ENCODE measurements at regions not wholly inside any gene's neighbourhood (a gene's known extent, or its start where the extent isn't known, plus 50 kb on each side); places are given as distances from the start of the nearest gene placed in this dataset.

DNA sequence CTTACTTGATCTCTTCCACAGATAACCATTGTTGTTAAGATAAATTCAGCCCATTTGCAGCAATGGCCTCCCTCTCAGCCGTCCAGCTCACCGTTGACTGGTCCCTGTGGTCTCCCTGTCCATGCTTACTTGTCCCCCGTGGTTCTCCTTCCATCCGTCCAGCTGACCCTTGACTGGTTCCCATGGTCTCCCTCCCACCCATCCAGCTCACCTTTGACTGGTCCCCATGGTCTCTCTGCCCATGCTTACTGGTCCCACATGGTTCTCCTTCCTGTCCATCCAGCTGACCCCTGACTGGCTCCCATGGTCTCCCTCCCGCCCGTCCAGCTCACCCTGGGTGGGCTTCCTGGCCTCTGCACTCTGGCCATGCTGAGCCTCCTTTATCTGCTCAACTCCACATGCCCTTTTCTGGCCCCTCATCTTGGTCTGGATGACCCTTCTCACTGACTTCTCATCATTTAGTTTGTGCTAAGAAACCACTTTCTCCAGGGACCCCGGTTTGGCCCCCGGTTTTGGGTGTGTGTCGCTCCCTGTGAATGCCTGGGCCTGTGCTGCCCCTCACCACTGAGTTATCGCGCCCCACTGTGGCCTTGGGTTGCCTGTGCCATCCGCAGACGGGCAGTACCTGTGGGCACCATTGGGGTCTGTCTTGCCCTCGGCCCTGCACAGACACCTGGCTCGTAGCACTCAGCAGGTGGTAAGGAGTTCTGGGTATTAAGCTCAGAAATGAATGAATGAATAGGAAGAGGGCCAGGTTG lies 146.4 kb downstream of the ERMARD start:
- no peaks in the 10 kb centered on the region for H3K36me3 ChIP-seq
- TF ChIP-seq, protein P1, sequence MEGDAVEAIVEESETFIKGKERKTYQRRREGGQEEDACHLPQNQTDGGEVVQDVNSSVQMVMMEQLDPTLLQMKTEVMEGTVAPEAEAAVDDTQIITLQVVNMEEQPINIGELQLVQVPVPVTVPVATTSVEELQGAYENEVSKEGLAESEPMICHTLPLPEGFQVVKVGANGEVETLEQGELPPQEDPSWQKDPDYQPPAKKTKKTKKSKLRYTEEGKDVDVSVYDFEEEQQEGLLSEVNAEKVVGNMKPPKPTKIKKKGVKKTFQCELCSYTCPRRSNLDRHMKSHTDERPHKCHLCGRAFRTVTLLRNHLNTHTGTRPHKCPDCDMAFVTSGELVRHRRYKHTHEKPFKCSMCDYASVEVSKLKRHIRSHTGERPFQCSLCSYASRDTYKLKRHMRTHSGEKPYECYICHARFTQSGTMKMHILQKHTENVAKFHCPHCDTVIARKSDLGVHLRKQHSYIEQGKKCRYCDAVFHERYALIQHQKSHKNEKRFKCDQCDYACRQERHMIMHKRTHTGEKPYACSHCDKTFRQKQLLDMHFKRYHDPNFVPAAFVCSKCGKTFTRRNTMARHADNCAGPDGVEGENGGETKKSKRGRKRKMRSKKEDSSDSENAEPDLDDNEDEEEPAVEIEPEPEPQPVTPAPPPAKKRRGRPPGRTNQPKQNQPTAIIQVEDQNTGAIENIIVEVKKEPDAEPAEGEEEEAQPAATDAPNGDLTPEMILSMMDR (IDR thresholded peaks at IDR 0.05), result no peak
- no peak overlapping the region for H3K27ac ChIP-seq
- ATAC-seq (no peak), DNase-seq (no peak)
- no peak overlapping the region for H3K4me3 ChIP-seq
- no peaks in the 10 kb centered on the region for H3K27me3 ChIP-seq
- no peaks in the 10 kb centered on the region for H3K9me3 ChIP-seq
- no peaks in the 10 kb centered on the region for H3K4me1 ChIP-seq
- intact Hi-C loops (cut with DNase I), result no loop called here

- Histone ChIP-seq H3K27me3 (no peaks in the 10 kb centered on the region), H3K4me1 (no peaks in the 10 kb centered on the region), H3K9me3 (no peaks in the 10 kb centered on the region), H3K4me3 (no peak overlapping the region), H3K36me3 (no peaks in the 10 kb centered on the region), H3K27ac (no peak overlapping the region)
- DNase-seq, result no peak
- intact Hi-C loops (cut with DNase I), result no loop called here
- ATAC-seq, result no peak
- TF ChIP-seq, protein P1 (IDR thresholded peaks at IDR 0.05), result no peak
These were observed 145.5 kb downstream of the ERMARD start for GRCh38 chr6:169896826-169897456.

DNA sequence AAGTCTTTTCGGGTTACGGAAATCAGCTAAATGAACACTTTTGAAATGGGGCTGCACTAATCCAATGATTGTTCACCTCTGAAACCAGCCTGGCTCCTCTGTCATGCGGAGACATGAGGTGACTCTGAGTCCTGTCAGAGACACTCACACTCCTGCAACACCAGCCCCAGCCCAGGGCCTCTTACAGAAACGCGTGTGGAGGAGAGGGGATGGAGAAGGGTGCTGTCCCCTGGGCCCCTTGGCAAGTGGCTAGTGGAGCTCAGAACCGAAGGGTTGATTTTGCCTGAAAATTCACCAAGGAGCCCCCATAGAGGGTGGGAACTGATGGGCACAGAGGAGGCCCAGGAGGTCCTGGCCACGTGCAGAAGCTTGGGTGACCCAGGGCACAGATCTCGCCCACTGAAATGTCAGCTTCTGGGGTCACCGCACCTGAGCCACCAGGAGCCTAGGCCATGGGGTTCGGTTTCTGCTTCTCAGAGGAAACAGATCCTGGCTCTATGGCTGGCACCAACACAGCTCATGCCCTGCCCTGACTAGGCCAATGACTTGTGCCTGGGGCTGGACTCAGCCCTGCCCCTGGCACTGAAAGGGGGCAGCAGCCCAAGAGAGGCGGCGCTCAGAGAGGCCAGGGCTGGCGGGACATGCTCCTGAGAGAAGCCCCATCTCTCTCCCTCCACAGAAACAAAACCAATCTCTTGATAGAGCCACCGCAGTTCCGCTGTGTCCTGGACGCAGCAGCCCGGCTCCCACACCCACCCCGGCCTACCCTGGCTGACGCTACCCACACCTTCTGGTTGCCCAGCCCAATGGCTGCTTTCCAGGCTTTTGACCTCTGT lies 144.7 kb downstream of the ERMARD start:
- TF ChIP-seq, protein P1 (IDR thresholded peaks at IDR 0.05), result no peak
- intact Hi-C loops (cut with DNase I), result no loop called here

DNA sequence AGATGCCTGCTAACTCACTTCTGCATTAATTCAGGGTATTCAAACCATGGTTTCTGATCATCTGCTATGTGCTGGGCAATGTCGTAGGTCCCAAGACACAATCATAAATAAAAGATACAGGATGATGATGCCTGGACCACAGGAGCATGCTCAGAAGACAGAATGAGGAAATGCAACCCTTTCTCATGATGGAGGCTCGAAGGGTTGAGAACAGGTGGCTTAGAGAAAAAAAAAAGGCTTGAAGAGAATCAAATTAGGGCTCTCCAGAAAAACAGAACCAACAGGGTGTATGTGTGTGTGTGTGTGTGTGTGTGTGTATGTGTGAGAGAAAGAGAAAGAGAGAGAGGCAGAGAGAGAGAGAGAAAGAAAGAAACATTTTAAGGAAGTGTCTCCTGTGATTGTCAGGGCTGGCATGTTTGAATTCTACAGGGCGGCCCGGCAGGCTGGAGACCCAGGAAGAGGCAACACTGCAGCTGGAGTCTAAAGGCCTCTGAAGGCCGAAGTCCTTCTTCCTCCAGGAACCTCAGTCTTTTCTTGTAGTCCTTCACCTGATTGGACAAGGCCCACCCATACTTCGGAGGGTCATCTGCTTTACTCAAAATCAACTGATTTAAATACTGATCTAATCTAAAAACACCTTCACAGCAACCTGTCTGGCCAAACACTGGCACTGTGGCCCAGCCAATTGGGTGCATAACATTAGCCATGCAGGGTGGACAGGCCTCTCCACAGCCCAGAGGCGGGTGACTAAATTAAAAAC lies 143.8 kb downstream of the ERMARD start:
- Histone ChIP-seq H3K9me3 (no peaks in the 10 kb centered on the region), H3K27ac (no peak overlapping the region), H3K4me3 (no peak overlapping the region), H3K36me3 (no peaks in the 10 kb centered on the region), H3K27me3 (no peaks in the 10 kb centered on the region), H3K4me1 (no peaks in the 10 kb centered on the region)
- intact Hi-C loops (cut with DNase I), result no loop called here
- DNase-seq (no peak), ATAC-seq (no peak)
- TF ChIP-seq, protein P1 (IDR thresholded peaks at IDR 0.05), result no peak

More for the DNA sequence above, 144.7 kb downstream of the ERMARD start:
- H3K27me3 ChIP-seq, result no peaks in the 10 kb centered on the region
- no peak overlapping the region for H3K4me3 ChIP-seq
- H3K9me3 ChIP-seq, result no peaks in the 10 kb centered on the region
- no peak overlapping the region for H3K27ac ChIP-seq
- H3K36me3 ChIP-seq, result no peaks in the 10 kb centered on the region
- no peaks in the 10 kb centered on the region for H3K4me1 ChIP-seq
- DNase-seq, result no peak
- ATAC-seq, result peak; percentile 18

DNA sequence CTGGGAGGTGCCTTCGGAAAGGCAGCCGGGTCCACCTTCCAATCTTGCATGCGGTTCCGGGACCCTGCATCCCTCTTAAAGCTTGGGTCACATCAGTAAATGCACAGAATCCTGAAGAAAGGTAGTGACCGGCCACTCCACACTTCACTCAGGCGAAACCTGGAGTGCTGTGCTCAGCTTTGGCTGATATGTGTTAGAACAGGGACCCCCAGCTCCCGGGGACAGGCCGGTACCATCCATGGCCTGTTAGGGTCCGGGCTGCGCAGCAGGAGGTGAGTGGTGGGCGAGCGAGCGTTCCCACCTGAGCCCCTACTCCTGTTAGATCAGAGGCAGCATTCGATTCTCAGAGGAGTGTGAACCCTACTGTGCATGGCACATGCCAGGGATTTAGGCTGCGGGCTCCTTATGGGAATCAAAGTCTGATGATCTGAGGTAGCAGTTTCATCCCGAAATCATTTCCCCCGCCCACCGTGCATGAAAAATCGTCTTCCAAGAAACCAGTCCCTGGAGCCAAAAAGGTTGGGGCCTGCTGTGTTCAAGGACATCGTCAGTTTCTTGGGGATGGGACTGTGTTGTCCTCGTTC lies 143.0 kb downstream of the ERMARD start:
- H3K27ac ChIP-seq, result no peak overlapping the region
- H3K9me3 ChIP-seq, result no peaks in the 10 kb centered on the region
- H3K4me3 ChIP-seq, result no peak overlapping the region
- TF ChIP-seq, protein P1 (IDR thresholded peaks at IDR 0.05), result no peak
- intact Hi-C loops (cut with DNase I), result no loop called here
- DNase-seq, result no peak
- no peaks in the 10 kb centered on the region for H3K36me3 ChIP-seq
- H3K4me1 ChIP-seq, result no peaks in the 10 kb centered on the region
- ATAC-seq, result no peak
- H3K27me3 ChIP-seq, result no peaks in the 10 kb centered on the region

All from upper lobe of right lung (tissue), 1 donor.